Retinal pigment epithelial cell (primary cell): ENCODE measurements at regions not wholly inside any gene's neighbourhood (a gene's known extent, or its start where the extent isn't known, plus 50 kb on each side); places are given as distances from the start of the nearest gene placed in this dataset.

ENCODE experiments used
- DNase-seq: peaks from one replicate; pipeline ENCODE4 v3.0.0-alpha.2; 2010; ENCODE audit warnings: low read depth
- H3K4me3 ChIP-seq: 2 replicates; pipeline ENCODE4 v1.5.1; 2011; ENCODE audit warnings: mild to moderate bottlenecking, low read length, control low read depth, moderate library complexity
- TF ChIP-seq, protein P1 (sequence below): conservative IDR thresholded peaks from 2 replicates; pipeline ENCODE4 v1.5.1; 2011; ENCODE audit warnings: low read depth, low read length, control low read depth, inconsistent platforms

DNA sequence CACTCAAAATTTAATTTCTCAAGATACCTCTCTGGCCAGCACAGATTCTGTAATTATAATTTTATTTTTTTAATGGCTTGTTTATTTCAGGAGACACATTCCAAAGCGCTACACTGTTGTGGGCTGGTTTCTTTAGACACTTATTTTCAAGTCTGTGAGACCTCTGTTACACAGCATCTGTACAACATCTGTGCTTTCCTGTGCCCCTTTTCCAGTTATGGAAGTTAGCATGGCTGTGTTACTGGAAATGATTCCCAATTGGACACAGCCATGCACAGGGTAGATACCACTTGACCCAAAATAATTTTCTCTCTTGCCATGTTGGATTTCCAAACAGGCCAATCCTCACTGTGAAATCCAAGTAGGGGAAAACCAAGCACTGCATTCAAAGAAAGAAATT is 172.3 kb upstream of the ADCY1 start:
- TF ChIP-seq, protein P1, sequence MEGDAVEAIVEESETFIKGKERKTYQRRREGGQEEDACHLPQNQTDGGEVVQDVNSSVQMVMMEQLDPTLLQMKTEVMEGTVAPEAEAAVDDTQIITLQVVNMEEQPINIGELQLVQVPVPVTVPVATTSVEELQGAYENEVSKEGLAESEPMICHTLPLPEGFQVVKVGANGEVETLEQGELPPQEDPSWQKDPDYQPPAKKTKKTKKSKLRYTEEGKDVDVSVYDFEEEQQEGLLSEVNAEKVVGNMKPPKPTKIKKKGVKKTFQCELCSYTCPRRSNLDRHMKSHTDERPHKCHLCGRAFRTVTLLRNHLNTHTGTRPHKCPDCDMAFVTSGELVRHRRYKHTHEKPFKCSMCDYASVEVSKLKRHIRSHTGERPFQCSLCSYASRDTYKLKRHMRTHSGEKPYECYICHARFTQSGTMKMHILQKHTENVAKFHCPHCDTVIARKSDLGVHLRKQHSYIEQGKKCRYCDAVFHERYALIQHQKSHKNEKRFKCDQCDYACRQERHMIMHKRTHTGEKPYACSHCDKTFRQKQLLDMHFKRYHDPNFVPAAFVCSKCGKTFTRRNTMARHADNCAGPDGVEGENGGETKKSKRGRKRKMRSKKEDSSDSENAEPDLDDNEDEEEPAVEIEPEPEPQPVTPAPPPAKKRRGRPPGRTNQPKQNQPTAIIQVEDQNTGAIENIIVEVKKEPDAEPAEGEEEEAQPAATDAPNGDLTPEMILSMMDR: no peak
- no peak overlapping the region for H3K4me3 ChIP-seq
- no peak for DNase-seq

DNA sequence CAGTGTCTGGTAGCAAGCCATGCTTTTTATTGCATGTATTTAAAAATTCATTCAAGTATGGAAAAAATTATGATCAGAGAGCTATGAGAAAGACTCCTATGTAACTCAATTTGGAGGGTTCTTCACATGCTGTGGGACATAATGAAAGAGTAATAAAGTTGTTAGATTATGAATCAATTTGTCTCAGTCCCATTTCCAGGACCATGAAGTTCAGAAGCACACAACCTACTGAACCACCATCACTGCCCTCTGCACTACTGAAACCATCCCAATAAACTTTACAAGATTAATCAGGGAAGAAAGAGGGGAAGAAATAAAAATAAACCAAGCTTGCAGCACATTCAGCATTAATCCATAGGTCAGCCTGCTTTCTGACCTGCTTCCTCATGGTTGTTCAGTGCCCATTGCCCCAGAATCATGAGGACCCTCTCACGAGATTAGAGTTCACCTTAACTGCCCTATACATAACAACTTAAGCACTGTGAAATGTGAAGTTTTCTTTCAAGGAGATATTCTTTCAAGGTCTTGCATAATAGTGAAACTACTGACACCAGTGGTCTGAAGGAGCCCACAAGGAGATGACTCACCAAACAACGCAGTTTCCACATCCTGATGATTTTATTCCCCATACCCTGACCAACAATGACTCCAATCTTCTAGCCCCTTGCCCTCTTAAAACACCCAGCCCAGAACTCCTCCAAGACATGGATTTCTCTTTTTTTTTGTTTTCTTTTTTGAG is 171.5 kb upstream of the ADCY1 start:
- TF ChIP-seq, protein P1: no peak
- no peak overlapping the region for H3K4me3 ChIP-seq
- DNase-seq: peak; percentile 67

DNA sequence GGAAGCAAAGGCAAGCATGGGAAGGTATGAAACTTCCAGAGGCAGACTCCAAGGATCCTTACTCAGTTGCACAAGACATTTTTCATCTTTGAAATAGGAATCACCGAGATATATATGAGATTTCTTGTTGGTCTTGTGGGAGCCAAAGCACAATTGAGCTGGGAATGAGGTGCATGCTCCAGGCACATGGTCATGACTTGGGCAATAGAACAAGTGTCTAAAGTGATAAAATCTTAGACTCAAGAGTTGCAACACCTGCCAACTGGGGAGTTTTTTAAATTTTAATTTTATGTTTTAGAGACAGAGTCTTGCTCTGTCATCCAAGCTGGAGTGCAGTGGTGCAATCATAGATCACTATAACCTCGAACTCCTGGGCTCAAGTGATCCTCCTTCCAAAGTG is 169.5 kb upstream of the ADCY1 start:
- TF ChIP-seq, protein P1: no peak
- DNase-seq: no peak
- H3K4me3 ChIP-seq: no peak overlapping the region

DNA sequence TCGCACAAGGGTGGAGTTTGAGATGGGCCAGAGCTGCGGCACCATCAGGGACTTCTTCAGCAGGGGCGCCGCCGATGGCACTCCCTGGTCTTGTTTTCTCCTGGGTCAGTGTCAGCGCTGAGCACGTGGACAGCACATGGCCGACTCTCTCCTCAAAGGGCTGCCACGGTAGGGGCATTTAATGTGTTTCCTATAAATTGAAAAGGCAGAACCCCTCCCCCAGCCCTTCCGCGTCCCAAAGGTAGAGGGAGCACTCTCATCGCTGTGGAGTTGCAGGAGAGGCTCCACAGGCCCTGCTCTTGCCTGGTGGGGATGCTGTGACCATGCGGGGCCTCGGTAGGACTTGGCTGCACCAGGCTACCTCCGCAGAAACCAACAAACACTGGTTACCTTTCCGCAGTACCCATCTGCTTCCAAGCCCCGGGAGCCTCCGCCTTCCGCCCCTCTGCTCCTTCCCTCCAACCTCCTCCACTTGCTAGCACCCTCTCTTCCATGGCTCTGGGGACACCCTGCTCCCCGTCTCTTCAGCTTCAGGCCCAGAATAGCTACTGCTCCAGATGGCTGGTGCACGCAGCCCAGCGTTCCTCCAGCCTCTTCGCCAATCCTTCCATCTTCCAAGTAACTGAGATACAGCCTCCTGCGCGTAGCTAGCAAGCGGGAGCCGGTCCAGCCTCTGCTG is 166.3 kb upstream of the ADCY1 start:
- no peak overlapping the region for H3K4me3 ChIP-seq
- TF ChIP-seq, protein P1: peak; percentile 36
- DNase-seq: no peak

GRCh38 chr7:45408409-45408737 is 165.8 kb upstream of the ADCY1 start:
- DNase-seq: no peak
- no peak overlapping the region for H3K4me3 ChIP-seq
- TF ChIP-seq, protein P1: no peak

DNA sequence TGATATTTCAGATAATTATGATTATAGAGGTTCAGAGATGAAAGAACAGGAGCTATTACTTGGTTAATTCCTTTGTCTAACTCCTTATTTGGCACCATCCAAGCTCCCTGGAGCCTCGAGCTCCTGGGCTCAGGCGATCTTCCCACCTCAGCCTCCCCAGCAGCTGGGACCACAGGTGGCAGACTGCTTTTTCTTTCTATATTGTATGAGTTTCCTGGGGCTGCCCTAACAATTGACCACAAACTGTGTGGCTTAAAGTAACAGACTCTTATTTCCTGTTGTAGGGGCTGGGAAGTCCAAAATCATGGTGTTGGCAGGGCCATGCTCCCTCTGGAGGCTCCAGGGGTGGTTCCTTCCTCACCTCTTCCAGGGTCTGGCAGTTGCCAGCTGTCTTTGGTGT is 163.3 kb upstream of the ADCY1 start:
- TF ChIP-seq, protein P1: no peak
- DNase-seq: no peak
- H3K4me3 ChIP-seq: no peak overlapping the region

GRCh38 chr7:45413419-45413818 is 160.7 kb upstream of the ADCY1 start:
- H3K4me3 ChIP-seq: no peak overlapping the region
- DNase-seq: no peak
- TF ChIP-seq, protein P1: no peak
